Fibroblast of the conjunctiva (primary cell): ENCODE measurements at regions not wholly inside any gene's neighbourhood (a gene's known extent, or its start where the extent isn't known, plus 50 kb on each side); places are given as distances from the start of the nearest gene placed in this dataset.
"Not testable (repeated sequence)": the region's sequence is repeated elsewhere in the genome, so short reads cannot be mapped to it uniquely, and the experiment has no call there.

Experiments used
- DNase-seq: peaks from one replicate; pipeline ENCODE4 v3.0.0-alpha.2; 2010; ENCODE audit warnings: low read depth

- no peak for DNase-seq
Measured at GRCh38 chr7:81051811-81052413, 133.1 kb upstream of the SEMA3C start.

GRCh38 chr7:81045491-81046030 is 126.7 kb upstream of the SEMA3C start:
- no peak for DNase-seq

GRCh38 chr7:81042646-81043045 is 123.8 kb upstream of the SEMA3C start:
- not testable (repeated sequence) for DNase-seq

DNA sequence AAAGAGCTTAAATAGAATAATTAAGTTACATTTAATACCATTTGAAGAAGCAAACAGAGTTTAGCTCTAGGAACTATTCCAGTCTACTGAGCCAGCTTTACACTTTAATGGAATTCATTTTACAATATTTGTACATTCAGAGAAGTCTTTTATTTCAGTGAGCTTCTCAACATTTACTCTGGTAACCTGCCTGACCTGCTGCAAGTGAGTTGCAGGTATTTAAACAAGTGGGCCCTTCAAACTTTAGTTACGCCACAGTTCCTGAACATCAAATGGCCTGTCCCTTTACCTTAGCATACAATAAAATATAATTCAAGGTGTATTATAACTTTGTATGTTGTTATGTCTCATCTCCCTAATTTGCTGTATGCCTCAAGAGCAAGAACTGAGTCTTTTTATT is 121.6 kb upstream of the SEMA3C start:
- DNase-seq, result no peak

- no peak for DNase-seq
Measured at GRCh38 chr7:81036871-81037270, 118.0 kb upstream of the SEMA3C start.

- DNase-seq, result no peak
Measured at GRCh38 chr7:81036057-81036456, 117.2 kb upstream of the SEMA3C start.

DNA sequence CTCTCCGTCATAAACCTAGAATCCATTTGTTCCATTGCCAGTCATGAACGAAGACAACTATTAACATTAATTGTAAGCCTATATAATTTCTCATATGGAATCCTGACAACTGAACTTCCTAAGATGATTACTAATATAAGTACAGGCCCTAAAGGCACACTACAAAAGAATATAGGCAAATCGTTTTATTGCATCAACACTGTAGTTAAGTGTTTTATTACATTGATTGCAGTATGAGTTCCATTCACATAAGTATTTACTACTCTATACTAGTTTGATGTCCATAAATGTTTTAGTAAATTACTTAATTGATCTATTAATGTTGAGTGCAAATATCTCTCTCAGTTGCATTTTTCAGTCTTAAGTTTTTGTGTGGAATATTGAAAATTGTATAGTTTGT is 113.1 kb upstream of the SEMA3C start:
- no peak for DNase-seq

- DNase-seq, result no peak
Measured at GRCh38 chr7:81031243-81031642, 112.4 kb upstream of the SEMA3C start.

DNA sequence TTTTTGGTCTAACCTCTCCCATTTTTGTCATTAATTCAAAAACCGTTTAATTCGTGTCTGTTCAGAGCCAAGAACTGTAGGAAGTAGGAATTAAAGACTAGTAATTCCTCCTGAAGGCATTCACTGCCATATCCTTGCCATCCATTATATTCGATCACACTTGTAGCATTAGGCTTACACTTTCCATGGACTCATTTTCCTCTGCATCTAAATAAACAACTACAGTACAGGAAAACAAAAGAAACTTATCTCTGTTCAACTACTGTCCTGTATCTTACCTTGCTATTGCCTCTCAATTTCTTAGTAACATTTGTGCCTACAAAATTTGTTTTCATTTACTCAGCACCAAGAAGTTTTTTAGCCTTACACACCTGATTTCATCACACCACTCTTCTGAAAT is 111.6 kb upstream of the SEMA3C start:
- no peak for DNase-seq

GRCh38 chr7:81029511-81029910 is 110.7 kb upstream of the SEMA3C start:
- DNase-seq, result no peak

DNA sequence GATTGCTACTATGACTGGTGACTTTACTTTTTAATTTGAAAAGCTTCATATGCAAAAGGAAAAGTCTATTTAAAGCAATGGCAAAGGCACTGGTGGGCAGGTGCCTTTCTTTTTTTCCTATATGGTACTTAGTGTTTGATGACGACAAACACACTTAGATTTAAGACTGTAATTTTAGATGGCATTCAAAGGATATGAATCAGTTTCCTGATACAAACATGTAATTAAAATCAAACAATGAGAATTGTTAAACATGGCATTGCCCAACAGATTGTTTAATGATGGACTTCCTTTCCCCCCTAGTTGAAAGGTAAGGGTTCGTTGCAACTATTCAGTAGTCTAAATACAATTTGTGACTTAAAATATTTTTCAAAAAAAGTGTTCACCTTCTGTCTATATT is 106.5 kb upstream of the SEMA3C start:
- no peak for DNase-seq

GRCh38 chr7:81014908-81015307 is 96.1 kb upstream of the SEMA3C start:
- DNase-seq, result no peak

DNA sequence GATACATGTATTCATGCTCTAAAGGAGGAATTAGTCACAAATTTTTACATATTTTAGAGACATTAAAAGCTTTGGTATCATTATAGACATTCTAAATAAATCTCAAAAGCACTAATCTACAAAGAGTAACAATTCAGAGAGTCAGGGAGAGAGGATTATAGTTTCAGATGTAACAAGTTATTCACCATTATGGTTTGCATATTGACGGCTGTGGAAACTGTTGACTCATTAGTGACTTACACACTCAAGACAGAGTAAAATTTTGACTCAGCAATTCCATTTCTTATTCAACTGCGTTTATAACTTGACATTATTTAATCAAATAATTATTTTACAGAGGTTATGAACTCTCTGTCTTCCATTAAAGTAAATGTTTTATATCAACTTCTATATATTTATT is 95.4 kb upstream of the SEMA3C start:
- DNase-seq, result peak; percentile 8

DNA sequence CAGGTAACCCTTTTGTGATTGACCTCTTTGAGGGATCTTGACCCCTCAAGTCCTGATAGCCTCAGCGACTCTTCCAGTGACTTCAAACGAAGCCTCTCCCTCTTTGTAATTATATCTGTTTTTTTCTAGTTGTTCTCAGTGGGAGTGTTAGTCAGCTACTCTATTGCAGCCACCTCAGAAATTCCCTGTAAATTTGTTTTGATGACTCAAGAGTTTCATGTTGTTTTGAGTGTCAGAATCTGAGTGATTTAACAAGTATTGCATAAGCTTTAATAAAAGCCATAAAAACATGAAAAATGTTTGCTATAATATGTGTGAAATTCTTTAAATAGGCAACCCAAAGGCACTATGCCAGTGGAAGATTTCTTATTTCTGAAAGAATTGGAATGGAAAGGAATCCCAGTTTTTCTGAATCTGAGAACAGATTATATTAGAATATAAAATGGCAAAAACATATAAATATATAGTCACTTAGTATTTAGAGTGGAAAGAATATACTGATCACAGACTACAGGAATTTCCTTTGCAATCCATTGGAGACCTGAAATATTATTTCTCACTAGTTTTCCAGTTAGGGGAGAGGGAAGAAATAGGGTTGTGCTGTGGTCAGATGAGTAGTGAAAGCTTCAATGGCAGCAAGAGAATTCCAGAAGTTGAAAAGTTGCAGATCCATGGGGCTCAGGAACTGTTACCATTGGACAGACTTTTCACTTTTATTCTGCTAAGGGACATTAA is 94.4 kb upstream of the SEMA3C start:
- DNase-seq, result peak; percentile 72

- no peak for DNase-seq
Measured at GRCh38 chr7:81008901-81009300, 90.0 kb upstream of the SEMA3C start.

- DNase-seq, result peak; percentile 9
Measured at GRCh38 chr7:81007051-81007450, 88.2 kb upstream of the SEMA3C start.

- DNase-seq, result no peak
Measured at GRCh38 chr7:81005254-81005653, 86.4 kb upstream of the SEMA3C start.

DNA sequence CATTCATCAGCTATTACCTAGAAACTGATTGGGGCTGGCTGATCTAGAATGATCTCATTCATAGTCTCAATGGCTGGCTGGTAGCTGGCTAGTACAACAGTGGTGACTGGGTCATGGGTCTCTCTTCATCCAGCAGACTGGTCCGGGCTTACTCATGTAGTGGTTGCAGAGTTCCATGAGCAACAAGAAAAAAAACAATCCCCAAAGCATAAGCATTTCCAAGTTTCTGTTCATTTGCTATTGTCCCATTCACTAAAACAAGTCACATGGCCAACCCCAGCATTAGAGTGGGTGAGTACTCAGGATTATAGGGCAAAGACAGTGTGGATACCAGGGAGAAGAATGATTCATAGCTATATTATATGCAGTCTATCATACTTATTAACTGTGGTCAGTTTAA is 85.2 kb upstream of the SEMA3C start:
- peak; percentile 31 for DNase-seq

- no peak for DNase-seq
Measured at GRCh38 chr7:81003326-81003725, 84.5 kb upstream of the SEMA3C start.

- no peak for DNase-seq
Measured at GRCh38 chr7:81002421-81002820, 83.6 kb upstream of the SEMA3C start.

DNA sequence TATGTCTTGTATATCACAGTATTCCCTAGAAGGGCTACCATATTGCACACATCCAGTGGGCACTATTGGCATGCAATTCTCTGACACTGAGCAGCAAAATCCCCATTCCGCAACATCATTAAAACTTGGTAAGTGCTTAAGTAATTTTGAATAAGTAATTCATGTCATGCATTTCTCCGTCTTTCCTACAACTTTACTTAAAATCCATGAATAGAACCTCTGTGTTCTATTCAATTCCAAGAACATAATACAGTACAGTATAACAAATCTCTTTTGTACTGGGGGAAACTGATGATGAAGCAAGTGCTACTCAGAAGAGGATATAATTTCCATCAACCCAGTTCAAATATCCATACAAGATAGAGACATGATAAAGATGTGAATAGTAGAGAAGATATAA is 80.9 kb upstream of the SEMA3C start:
- no peak for DNase-seq

DNA sequence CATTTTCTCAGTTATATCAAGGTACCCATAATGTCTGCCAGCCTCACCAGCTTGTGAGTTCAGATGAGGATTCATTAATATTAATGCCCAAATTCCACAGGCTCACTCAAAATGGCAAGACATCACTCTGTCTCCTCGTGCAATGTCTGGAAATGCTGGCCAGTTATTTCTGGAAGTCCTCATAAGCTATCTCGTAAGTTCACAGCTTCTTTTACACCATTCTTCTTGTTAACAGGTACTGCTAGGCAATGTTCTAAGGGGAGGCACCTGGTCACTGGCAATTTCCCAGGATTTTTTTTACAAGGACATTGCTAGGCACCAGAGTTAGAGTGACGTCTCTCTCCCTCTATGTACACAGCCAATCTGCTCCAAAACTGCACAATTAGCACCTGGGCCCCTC is 80.2 kb upstream of the SEMA3C start:
- no peak for DNase-seq

DNA sequence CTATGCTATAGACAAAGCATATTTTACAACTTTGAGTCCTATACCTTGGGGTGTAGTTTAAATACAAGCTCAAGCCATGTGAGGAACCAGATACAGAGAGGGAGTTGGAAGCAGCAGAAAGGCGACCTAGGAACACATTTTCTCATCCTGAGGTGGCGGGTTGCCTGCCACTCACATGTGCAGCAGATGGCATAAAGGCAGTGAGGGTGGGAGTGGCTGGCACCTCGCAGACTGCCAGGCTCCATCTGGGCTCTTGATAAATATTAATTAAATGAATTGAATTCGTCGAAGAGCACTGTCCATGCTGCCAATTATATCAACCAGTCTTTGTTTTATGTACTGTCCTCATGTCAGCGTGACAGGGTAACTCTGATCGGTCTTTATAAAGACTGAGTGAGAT is 79.0 kb upstream of the SEMA3C start:
- no peak for DNase-seq

DNA sequence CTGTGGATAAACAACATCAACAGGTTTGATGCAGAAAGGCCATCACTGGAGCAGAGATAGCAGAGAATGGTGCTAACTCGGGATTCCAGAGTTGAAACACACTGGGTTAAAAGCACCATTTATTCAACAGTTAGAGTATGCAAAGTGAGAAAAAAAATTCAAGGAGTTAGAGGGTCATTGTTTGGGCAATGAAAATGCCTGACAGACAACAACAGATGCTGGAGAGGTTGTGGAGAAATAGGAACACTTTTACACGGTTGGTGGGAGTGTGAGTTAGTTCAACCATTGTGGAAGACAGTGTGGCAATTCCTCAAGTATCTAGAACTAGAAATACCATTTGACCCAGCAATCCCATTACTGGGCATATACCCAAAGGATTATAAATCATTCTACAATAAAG is 77.4 kb upstream of the SEMA3C start:
- not testable (repeated sequence) for DNase-seq
